Mucosa of descending colon (tissue), 3 donors: ENCODE measurements at regions not wholly inside any gene's neighbourhood (a gene's known extent, or its start where the extent isn't known, plus 50 kb on each side); places are given as distances from the start of the nearest gene placed in this dataset.

Experiments
- ATAC-seq: fragments of 200-7000 bp; cut with Tn5 transposase; one replicate; pipeline ENCODE4 v1.9.1; 2020; ENCODE audit warnings: mild to moderate bottlenecking, moderate library complexity
- DNase-seq, 3 donors: peaks; one replicate each; pipeline ENCODE4 v3.0.0-alpha.2; 2020
- H3K36me3 ChIP-seq: fragments of 200-600 bp; one replicate; pipeline ENCODE4 v1.8.0; 2021; ENCODE audit warnings: low read depth, mild to moderate bottlenecking
- H3K4me1 ChIP-seq: fragments of 200-600 bp; one replicate; pipeline ENCODE4 v1.8.0; 2021; ENCODE audit warnings: low read depth, mild to moderate bottlenecking
- H3K4me3 ChIP-seq: fragments of 200-600 bp; one replicate; pipeline ENCODE4 v1.8.0; 2021; ENCODE audit warnings: mild to moderate bottlenecking
- H3K9me3 ChIP-seq: fragments of 200-600 bp; one replicate; pipeline ENCODE4 v1.8.0; 2021; ENCODE audit warnings: mild to moderate bottlenecking
- intact Hi-C, 2 donors: fragments of 100-400 bp; cut with DNase I in 1 of 2; cut with micrococcal nuclease in 1 of 2; formaldehyde crosslinking; loops; one replicate each; pipeline versions ENCODE4 v1.11.0 to v1.11.1; 2022; cut with DNase I, micrococcal nuclease
- TF ChIP-seq, protein P1 (sequence below): fragments of 200-600 bp; IDR thresholded peaks from one replicate; pipeline ENCODE4 v1.8.0; 2022; ENCODE audit warnings: antibody characterized with exemption, mild to moderate bottlenecking
- donor health status: DM: no; HTN: no; CAD: no; lungs with moderate emphysema.
- donor health status: DM: no; HTN: no; CAD: no.
- donor health status: DM: no; HTN: yes; CAD: no.

DNA sequence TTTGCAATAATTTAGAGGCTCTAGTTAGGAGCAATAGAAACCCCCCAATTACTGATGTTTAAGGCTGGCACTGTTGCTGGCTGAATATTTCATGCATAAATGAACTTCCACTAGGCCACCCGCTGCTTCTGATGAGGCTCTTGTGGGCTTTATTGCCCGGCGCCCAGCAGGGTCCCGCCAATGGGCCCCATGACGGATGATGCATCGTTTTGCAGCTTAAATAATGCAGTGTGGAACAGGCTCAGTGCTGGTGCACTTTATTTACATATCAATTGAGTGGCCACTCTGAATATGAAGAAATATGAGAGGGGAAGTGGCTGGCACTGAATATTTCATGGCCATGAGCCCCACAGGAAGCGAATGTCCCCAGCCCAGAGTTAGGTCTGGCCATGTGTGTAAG lies 155.3 kb upstream of the MAFB start:
- intact Hi-C loops, result no loop called here
- Histone ChIP-seq H3K4me3 (no peak overlapping the region), H3K36me3 (no peaks in the 10 kb centered on the region), H3K4me1 (no peaks in the 10 kb centered on the region), H3K9me3 (no peaks in the 10 kb centered on the region)
- DNase-seq, result no peak
- TF ChIP-seq, protein P1, sequence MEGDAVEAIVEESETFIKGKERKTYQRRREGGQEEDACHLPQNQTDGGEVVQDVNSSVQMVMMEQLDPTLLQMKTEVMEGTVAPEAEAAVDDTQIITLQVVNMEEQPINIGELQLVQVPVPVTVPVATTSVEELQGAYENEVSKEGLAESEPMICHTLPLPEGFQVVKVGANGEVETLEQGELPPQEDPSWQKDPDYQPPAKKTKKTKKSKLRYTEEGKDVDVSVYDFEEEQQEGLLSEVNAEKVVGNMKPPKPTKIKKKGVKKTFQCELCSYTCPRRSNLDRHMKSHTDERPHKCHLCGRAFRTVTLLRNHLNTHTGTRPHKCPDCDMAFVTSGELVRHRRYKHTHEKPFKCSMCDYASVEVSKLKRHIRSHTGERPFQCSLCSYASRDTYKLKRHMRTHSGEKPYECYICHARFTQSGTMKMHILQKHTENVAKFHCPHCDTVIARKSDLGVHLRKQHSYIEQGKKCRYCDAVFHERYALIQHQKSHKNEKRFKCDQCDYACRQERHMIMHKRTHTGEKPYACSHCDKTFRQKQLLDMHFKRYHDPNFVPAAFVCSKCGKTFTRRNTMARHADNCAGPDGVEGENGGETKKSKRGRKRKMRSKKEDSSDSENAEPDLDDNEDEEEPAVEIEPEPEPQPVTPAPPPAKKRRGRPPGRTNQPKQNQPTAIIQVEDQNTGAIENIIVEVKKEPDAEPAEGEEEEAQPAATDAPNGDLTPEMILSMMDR, result no peak
- no peak for ATAC-seq

DNA sequence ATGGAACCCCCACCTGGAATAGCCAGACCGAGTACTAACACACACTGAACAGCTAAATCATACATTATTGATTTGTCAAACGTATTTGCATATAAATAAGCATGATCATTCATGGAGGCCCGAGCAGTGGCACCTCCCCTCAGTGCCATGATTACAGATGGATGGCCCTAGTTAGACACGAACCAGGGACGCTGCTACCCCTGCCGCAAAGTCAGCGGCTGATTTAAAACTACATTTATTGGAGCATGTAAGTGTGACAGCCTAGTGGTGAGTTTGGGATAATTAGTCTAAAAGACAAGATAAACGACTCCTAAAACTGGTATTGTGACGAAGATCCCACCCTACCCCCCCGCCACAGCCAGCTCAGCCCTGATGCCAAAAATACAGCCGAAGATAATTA lies 159.1 kb upstream of the MAFB start:
- H3K4me1 ChIP-seq, result no peaks in the 10 kb centered on the region
- DNase-seq (no peak), ATAC-seq (no peak)
- H3K36me3 ChIP-seq, result no peaks in the 10 kb centered on the region
- H3K9me3 ChIP-seq, result no peaks in the 10 kb centered on the region
- H3K4me3 ChIP-seq, result no peak overlapping the region
- TF ChIP-seq, protein P1, result no peak
- intact Hi-C loops, result no loop called here

DNA sequence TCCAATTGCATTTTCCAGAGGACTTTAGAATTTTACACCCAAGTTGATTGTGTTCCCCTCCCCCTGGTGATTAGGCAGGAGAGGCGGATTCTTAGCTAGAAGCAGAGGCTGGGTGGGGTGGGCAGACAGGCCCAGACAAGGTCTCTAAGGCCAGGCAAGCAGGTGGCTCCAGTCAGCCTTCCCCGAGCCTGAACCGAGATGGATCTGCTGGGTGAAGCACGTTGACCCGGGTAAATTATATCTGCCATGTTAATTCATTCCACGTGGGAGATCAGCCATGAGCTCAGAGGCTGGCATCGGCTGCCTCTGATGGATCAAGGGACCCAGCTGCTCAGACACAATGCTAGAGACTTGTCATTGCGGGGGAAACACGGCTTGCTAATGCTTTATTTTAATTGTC lies 159.5 kb upstream of the MAFB start:
- TF ChIP-seq, protein P1, result no peak
- intact Hi-C loops, result no loop called here
- H3K9me3 ChIP-seq, result no peaks in the 10 kb centered on the region

DNA sequence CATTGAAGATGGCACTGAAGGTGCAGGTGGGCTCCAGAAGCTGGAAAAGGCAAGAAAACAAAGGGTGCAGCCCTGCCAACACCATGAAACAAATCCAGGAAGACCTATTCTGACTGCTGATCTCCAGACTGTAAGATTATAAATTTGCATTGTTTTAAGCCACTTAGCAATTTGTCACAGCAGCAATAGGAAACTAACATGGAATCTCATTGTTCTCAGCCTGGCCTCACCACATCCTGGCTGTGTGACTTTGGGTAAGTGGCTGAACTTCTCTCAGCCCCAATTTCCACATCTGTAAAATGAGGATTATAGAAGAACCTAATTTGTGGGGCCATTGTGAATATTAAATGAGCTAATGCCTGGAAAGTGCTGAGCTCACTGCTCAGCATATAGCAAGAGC lies 160.4 kb upstream of the MAFB start:
- Histone ChIP-seq H3K9me3 (no peaks in the 10 kb centered on the region), H3K4me1 (no peaks in the 10 kb centered on the region), H3K36me3 (no peaks in the 10 kb centered on the region), H3K4me3 (no peak overlapping the region)
- no peak for ATAC-seq
- DNase-seq, result no peak
- TF ChIP-seq, protein P1, result no peak
- intact Hi-C loops, result no loop called here

More for the DNA sequence above, 159.5 kb upstream of the MAFB start:
- ATAC-seq (no peak), DNase-seq (no peak)
- H3K4me3 ChIP-seq, result no peak overlapping the region
- H3K4me1 ChIP-seq, result no peaks in the 10 kb centered on the region
- H3K36me3 ChIP-seq, result no peaks in the 10 kb centered on the region

DNA sequence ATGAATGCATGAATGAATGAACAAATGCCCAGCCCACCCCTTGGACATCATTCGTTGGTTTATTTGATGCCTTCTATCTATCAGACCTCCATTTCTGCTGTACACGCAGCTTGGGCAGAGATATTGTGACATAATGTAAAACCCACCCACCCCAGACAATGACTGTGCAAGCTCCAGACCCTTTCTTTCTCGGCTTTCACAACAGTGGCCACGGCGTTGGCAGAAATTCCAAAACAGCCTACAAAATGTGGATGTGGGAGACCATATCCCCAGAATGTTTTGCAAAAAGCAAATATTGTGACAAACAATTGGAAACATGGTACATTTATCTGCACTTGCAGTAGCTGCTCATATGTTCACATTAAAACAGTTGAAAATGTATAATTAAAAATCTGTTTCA lies 162.0 kb upstream of the MAFB start:
- no peaks in the 10 kb centered on the region for H3K4me1 ChIP-seq
- H3K4me3 ChIP-seq, result no peak overlapping the region
- TF ChIP-seq, protein P1, result no peak
- H3K9me3 ChIP-seq, result no peaks in the 10 kb centered on the region
- intact Hi-C loops, result no loop called here
- DNase-seq (no peak), ATAC-seq (no peak)
- no peaks in the 10 kb centered on the region for H3K36me3 ChIP-seq

DNA sequence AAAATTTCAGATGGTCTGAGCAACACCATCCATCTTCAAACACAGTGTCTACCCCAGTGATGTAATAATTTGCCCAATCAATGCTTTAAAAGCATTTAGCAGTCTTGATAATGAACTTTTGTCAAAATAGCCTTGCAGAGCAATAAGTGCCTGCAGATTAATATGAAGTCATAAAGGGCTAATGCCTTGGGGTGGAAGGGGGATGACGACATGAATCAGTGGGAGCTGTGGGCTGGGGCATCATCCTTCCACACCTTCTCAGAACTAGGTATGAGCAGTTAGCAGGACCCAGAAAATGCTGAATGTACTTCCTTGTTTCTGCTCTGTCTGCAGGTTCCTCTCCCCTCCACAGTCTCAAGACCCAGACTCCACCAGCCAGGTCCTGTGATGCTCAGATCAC lies 166.2 kb upstream of the MAFB start:
- ATAC-seq (no peak), DNase-seq (no peak)
- TF ChIP-seq, protein P1, result no peak
- intact Hi-C loops, result no loop called here
- Histone ChIP-seq H3K36me3 (no peaks in the 10 kb centered on the region), H3K4me3 (no peak overlapping the region), H3K9me3 (no peaks in the 10 kb centered on the region), H3K4me1 (no peaks in the 10 kb centered on the region)
